Lung (tissue), 11 donors: ENCODE measurements at regions not wholly inside any gene's neighbourhood (a gene's known extent, or its start where the extent isn't known, plus 50 kb on each side); places are given as distances from the start of the nearest gene placed in this dataset.
A peak's percentile ranks its signal among the peaks of the same experiment; 100 is the strongest.

Experiments
- ATAC-seq: fragments of 200-7000 bp; cut with Tn5 transposase; one replicate; pipeline ENCODE4 v1.9.1; 2020; ENCODE audit warnings: moderate number of reproducible peaks; ENCODE audit not compliant: insufficient read depth, low FRiP score
- DNase-seq, 3 donors: peaks; one replicate each; pipeline ENCODE4 v3.0.0-alpha.2; 2013 to 2017
- H3K27ac ChIP-seq, 2 donors: one replicate each; pipeline ENCODE4 v1.5.1; 2013; ENCODE audit warnings: mild to moderate bottlenecking in 2 of 2, moderate library complexity in 2 of 2, control low read depth in 1 of 2, inconsistent platforms in 1 of 2, low read depth in 1 of 2, low read length in 1 of 2
- H3K27me3 ChIP-seq, 3 donors: one replicate each; pipeline ENCODE4 v1.5.1; 2013; ENCODE audit warnings: low read length in 2 of 3; ENCODE audit not compliant: control insufficient read depth in 3 of 3, insufficient read depth in 3 of 3
- H3K36me3 ChIP-seq, 4 donors: one replicate each; pipeline ENCODE4 v1.5.1; 2013; ENCODE audit warnings: low read length in 4 of 4, mild to moderate bottlenecking in 1 of 4, moderate library complexity in 1 of 4; ENCODE audit not compliant: control insufficient read depth in 4 of 4, insufficient read depth in 4 of 4
- H3K4me1 ChIP-seq, 5 donors: one replicate each; pipeline ENCODE4 v1.5.1; 2013; ENCODE audit warnings: low read length in 5 of 5, mild to moderate bottlenecking in 2 of 5, moderate library complexity in 1 of 5; ENCODE audit not compliant: control insufficient read depth in 5 of 5, insufficient read depth in 5 of 5
- H3K4me3 ChIP-seq: one replicate; pipeline ENCODE4 v1.5.1; 2013; ENCODE audit warnings: mild to moderate bottlenecking, control low read depth, moderate library complexity
- H3K9ac ChIP-seq, 2 donors: one replicate each; pipeline ENCODE4 v1.5.1; 2013; ENCODE audit warnings: low read length in 2 of 2, control low read depth in 1 of 2; ENCODE audit not compliant: insufficient read depth in 1 of 2
- H3K9me3 ChIP-seq, 4 donors: one replicate each; pipeline ENCODE4 v1.5.1; 2013; ENCODE audit warnings: low read length in 3 of 4, mild to moderate bottlenecking in 1 of 4, moderate library complexity in 1 of 4; ENCODE audit not compliant: control insufficient read depth in 4 of 4, insufficient read depth in 3 of 4
- WGBS, 2 donors: extraction: QIAGEN DNeasy Blood & Tissue Kit; methylation state at CpG; one replicate each; pipeline ENCODE4 v1.1.7; 2013; 5-methylcytosine and 5-hydroxymethylcytosine counted together
- TF ChIP-seq, protein P1 (sequence below): IDR thresholded peaks from 2 replicates; pipeline ENCODE4 v1.5.1; 2012; ENCODE audit warnings: mild to moderate bottlenecking; ENCODE audit errors: control extremely low read depth, extremely low read depth
- donor health status: control.
- donor health status: control.
- donor health status: Bipolar disorder and iron deficiency.
- donor health status: healthy.
- donor health status: DM: yes; HTN: yes; CAD: no.

DNA sequence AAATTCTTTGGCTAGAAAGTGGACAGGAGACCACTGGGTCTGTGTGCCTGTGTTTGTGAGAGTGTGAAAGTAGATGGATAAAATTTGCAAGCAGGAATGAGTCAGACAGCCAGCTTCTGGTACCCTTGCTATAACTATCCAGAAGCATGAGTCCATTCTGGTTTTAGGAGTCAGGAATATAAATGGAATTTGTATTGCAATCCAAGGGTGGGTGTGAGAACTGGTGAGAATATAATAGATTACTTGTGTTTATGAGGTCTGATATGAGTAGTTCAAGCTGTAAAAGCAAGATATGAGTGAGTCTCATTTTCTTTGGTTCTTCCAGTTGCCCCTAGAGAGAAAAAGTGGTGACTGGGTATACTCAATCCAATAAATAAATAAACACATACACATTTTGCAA, 212.7 kb upstream of the TAPT1 start:
- Histone ChIP-seq H3K9me3 (peaks cover 0 to 4% (median 3%) of the 10 kb centered on the region in 4 donors), H3K4me1 (peaks cover 0 to 10% (median 3%) of the 10 kb centered on the region in 5 donors), H3K27me3 (peaks cover 0 to 30% (median 27%) of the 10 kb centered on the region in 3 donors), H3K9ac (no peak overlapping the region), H3K4me3 (no peak overlapping the region), H3K36me3 (no peaks in the 10 kb centered on the region), H3K27ac (no peak overlapping the region)
- peak in 2 of 3 donors; percentile 92 to 96 for DNase-seq
- ATAC-seq, result no peak
- TF ChIP-seq, protein P1, sequence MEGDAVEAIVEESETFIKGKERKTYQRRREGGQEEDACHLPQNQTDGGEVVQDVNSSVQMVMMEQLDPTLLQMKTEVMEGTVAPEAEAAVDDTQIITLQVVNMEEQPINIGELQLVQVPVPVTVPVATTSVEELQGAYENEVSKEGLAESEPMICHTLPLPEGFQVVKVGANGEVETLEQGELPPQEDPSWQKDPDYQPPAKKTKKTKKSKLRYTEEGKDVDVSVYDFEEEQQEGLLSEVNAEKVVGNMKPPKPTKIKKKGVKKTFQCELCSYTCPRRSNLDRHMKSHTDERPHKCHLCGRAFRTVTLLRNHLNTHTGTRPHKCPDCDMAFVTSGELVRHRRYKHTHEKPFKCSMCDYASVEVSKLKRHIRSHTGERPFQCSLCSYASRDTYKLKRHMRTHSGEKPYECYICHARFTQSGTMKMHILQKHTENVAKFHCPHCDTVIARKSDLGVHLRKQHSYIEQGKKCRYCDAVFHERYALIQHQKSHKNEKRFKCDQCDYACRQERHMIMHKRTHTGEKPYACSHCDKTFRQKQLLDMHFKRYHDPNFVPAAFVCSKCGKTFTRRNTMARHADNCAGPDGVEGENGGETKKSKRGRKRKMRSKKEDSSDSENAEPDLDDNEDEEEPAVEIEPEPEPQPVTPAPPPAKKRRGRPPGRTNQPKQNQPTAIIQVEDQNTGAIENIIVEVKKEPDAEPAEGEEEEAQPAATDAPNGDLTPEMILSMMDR, result no peak

DNA sequence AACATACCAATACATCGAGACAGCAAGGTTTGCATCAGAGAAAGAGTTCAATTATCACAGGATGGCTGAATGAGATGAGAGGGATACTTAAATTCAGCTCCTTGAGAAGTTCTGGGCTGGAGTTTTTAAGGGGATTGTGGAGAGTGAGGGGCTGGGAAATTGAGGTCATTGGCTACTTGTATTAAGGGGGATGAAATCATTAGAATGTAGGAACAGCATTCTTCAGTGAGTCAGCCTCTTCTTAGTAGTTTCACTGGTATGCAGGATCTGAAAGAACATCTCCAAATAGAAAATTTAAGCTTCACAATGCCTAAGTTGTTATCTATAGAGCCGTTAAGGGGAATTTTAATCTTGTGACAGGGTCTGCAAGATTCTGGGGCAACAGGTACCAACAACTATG, 211.6 kb upstream of the TAPT1 start:
- 91% methylated on average over 2 of the region's 2 CpGs for WGBS, 2 donors
- no peak for ATAC-seq

DNA sequence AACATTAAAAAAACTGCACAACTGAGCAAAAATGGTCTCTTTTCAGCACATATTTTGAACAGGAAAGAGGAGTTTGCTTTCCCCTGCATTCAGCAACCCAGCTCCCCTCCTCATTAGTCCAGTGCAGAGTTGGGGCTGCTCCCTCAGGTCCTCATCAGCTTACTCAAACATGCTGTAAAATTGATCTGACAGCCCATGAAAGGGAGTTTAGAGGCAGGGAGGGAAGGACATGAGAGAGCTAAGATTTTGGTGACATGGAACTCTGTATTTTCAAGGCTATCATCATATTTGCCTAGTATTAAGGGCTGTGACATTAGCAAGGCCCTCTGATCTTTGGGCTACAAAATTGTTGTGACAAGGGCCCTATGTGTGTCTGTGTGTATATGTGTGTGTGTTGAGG, 205.6 kb upstream of the TAPT1 start:
- Histone ChIP-seq H3K4me1 (no peaks in the 10 kb centered on the region), H3K27ac (no peak overlapping the region), H3K27me3 (peaks cover 0 to 22% (median 8%) of the 10 kb centered on the region in 3 donors), H3K9me3 (peaks cover 0 to 4% (median 0%) of the 10 kb centered on the region in 4 donors), H3K36me3 (no peaks in the 10 kb centered on the region), H3K4me3 (no peak overlapping the region), H3K9ac (no peak overlapping the region)
- no peak for ATAC-seq
- no peak for DNase-seq
- TF ChIP-seq, protein P1, result no peak

More for the DNA sequence above, 211.6 kb upstream of the TAPT1 start:
- TF ChIP-seq, protein P1, result no peak
- Histone ChIP-seq H3K4me1 (peaks cover 0 to 10% (median 3%) of the 10 kb centered on the region in 5 donors), H3K36me3 (no peaks in the 10 kb centered on the region), H3K9ac (no peak overlapping the region), H3K27ac (no peak overlapping the region), H3K9me3 (peaks cover 0 to 4% (median 3%) of the 10 kb centered on the region in 4 donors), H3K27me3 (peaks cover 0 to 35% (median 30%) of the 10 kb centered on the region in 3 donors), H3K4me3 (no peak overlapping the region)
- no peak for DNase-seq

DNA sequence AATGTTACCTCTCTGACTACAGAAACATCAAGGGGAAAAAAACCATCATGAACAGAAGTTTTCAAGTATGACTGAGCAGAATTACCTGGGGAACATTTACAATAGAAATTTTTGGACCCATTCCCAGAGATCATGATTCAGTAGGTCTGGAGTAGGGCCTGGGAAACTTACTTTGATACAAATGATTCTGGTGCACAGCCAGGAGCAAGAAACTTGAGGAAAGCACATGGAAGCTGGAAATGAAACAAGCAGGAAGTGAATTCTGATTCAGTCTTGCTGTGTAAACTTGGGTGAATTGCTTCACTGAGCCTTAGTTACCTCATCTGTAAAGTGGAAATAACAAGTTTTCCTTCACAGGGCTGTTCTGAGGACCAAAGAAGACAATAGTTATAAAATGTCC, 192.5 kb upstream of the TAPT1 start:
- H3K36me3 ChIP-seq, result no peaks in the 10 kb centered on the region
- no peak overlapping the region for H3K9ac ChIP-seq
- no peak overlapping the region for H3K27ac ChIP-seq
- H3K9me3 ChIP-seq, result peaks cover 0 to 4% (median 1%) of the 10 kb centered on the region in 4 donors
- no peaks in the 10 kb centered on the region for H3K4me1 ChIP-seq
- no peaks in the 10 kb centered on the region for H3K27me3 ChIP-seq
- no peak overlapping the region for H3K4me3 ChIP-seq
- ATAC-seq (peak; percentile 34), DNase-seq (no peak)
- TF ChIP-seq, protein P1, result no peak
